ENCODE measurements at regions not wholly inside any gene's neighbourhood (a gene's known extent, or its start where the extent isn't known, plus 50 kb on each side); places are given as distances from the start of the nearest gene placed in this dataset.

DNA sequence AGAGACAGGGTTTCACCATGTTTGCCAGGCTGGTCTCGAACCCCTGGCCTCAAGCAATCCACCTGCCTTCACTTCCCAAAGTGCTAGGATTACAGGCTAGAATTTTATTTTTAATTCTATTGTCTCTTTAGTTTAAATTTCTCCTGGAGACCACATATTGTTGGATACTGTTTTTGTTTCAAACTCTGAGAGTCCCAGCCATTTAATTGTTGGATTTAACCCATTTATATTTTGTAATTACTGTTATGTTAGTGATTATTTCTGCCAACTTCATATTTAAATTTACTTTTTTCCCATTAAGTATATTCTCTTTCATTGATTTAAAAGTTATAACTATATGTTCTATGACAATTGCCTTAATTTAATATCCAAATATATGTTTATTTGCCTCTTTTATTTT, 185.6 kb downstream of the ZNF248 start:
- Histone ChIP-seq H3K4me3 (ENCODE audit: low read length) (no peak overlapping the region), H3K9me2 (replicated peaks; ENCODE audit: insufficient read depth, low read length) (no peaks in the 10 kb centered on the region), H3F3A (ENCODE audit: insufficient read depth, low read length) (no peaks in the 10 kb centered on the region), H3K27ac (ENCODE audit: low read length) (no peak overlapping the region), H2AFZ (ENCODE audit: low read length) (no peak overlapping the region), H3K79me2 (ENCODE audit: low read length) (no peaks in the 10 kb centered on the region), H3K9ac (ENCODE audit: low read length) (no peak overlapping the region), H3K27me3 (replicated peaks; ENCODE audit: insufficient read depth, low read length) (no peaks in the 10 kb centered on the region), H3K4me1 (ENCODE audit: low read length) (no peaks in the 10 kb centered on the region), H4K20me1 (ENCODE audit: insufficient read depth, low read length) (no peaks in the 10 kb centered on the region), H3K36me3 (replicated peaks; ENCODE audit: insufficient read depth, low read length) (no peaks in the 10 kb centered on the region), H3K4me2 (ENCODE audit: low read depth, low read length) (no peak overlapping the region), H3K9me3 (replicated peaks; ENCODE audit: insufficient read depth, low read length) (no peaks in the 10 kb centered on the region)
- TF ChIP-seq, protein P1, sequence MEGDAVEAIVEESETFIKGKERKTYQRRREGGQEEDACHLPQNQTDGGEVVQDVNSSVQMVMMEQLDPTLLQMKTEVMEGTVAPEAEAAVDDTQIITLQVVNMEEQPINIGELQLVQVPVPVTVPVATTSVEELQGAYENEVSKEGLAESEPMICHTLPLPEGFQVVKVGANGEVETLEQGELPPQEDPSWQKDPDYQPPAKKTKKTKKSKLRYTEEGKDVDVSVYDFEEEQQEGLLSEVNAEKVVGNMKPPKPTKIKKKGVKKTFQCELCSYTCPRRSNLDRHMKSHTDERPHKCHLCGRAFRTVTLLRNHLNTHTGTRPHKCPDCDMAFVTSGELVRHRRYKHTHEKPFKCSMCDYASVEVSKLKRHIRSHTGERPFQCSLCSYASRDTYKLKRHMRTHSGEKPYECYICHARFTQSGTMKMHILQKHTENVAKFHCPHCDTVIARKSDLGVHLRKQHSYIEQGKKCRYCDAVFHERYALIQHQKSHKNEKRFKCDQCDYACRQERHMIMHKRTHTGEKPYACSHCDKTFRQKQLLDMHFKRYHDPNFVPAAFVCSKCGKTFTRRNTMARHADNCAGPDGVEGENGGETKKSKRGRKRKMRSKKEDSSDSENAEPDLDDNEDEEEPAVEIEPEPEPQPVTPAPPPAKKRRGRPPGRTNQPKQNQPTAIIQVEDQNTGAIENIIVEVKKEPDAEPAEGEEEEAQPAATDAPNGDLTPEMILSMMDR (IDR thresholded peaks at IDR 0.05; ENCODE audit: low read length), result no peak
- no peak for TF ChIP-seq EZH2phosphoT487 (IDR thresholded peaks at IDR 0.05; ENCODE audit: low read length)
- no peak for TF ChIP-seq EZH2 (optimal IDR thresholded peaks at IDR 0.05; ENCODE audit: low read depth, low read length)
- DNase-seq, result no peak

DNA sequence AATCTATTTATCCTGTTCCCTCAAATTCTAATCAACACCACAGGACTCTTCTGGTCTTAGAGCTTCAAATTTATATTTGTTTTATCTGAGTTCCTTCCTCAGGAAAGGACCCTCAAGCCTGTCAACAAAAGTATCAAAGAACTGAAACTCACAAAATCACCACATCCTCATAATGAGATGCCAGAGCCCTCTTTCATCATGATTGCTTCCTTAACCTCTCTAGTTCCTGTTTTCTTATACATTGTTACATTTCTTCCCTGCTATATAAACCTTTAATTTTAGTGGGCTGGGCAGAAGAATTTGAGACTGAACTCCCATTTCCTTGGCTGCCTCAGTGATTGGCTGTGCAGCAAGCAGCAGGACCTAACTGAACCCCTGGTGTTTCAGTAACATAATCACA, 189.7 kb downstream of the ZNF248 start:
- Histone ChIP-seq H3K4me1 (ENCODE audit: low read length) (no peaks in the 10 kb centered on the region), H3K9me3 (replicated peaks; ENCODE audit: insufficient read depth, low read length) (no peaks in the 10 kb centered on the region), H3K27me3 (replicated peaks; ENCODE audit: insufficient read depth, low read length) (no peaks in the 10 kb centered on the region), H4K20me1 (ENCODE audit: insufficient read depth, low read length) (no peaks in the 10 kb centered on the region), H3K9me2 (replicated peaks; ENCODE audit: insufficient read depth, low read length) (no peaks in the 10 kb centered on the region), H3F3A (ENCODE audit: insufficient read depth, low read length) (no peaks in the 10 kb centered on the region), H3K9ac (ENCODE audit: low read length) (no peak overlapping the region), H2AFZ (ENCODE audit: low read length) (no peak overlapping the region), H3K27ac (ENCODE audit: low read length) (no peak overlapping the region), H3K36me3 (replicated peaks; ENCODE audit: insufficient read depth, low read length) (no peaks in the 10 kb centered on the region), H3K4me3 (ENCODE audit: low read length) (no peak overlapping the region), H3K4me2 (ENCODE audit: low read depth, low read length) (no peak overlapping the region), H3K79me2 (ENCODE audit: low read length) (no peaks in the 10 kb centered on the region)
- DNase-seq, result no peak
- TF ChIP-seq, protein P1 (IDR thresholded peaks at IDR 0.05; ENCODE audit: low read length), result no peak
- TF ChIP-seq EZH2 (optimal IDR thresholded peaks at IDR 0.05; ENCODE audit: low read depth, low read length) (no peak), EZH2phosphoT487 (IDR thresholded peaks at IDR 0.05; ENCODE audit: low read length) (no peak)

DNA sequence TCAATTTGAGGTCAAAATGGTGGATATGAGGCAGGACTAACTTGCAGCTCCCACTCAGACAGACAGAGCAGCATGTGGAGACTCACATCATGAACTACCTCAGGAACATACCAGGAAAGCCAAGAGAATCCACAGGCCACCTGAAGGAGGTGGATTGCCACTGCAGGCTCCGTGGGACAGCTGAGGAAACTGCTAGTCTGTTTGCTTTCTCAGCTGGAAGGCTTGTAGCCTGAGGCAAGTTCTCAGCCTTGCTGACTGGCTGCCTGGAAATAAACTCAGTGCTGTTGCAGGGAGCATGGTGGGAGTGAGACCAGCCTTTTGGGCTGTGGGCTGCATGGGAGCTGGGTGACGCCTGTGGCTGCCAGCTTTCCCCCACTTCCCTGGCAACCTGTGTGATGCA, 202.9 kb downstream of the ZNF248 start:
- Histone ChIP-seq H3K4me3 (ENCODE audit: low read length) (no peak overlapping the region), H3K4me1 (ENCODE audit: low read length) (no peaks in the 10 kb centered on the region), H3K27ac (ENCODE audit: low read length) (no peak overlapping the region), H3K4me2 (ENCODE audit: low read depth, low read length) (no peak overlapping the region), H3K27me3 (replicated peaks; ENCODE audit: insufficient read depth, low read length) (no peaks in the 10 kb centered on the region), H3K79me2 (ENCODE audit: low read length) (no peaks in the 10 kb centered on the region), H3F3A (ENCODE audit: insufficient read depth, low read length) (no peaks in the 10 kb centered on the region), H3K36me3 (replicated peaks; ENCODE audit: insufficient read depth, low read length) (no peaks in the 10 kb centered on the region), H3K9ac (ENCODE audit: low read length) (no peak overlapping the region), H3K9me2 (replicated peaks; ENCODE audit: insufficient read depth, low read length) (no peaks in the 10 kb centered on the region), H3K9me3 (replicated peaks; ENCODE audit: insufficient read depth, low read length) (no peaks in the 10 kb centered on the region), H4K20me1 (ENCODE audit: insufficient read depth, low read length) (no peaks in the 10 kb centered on the region), H2AFZ (ENCODE audit: low read length) (no peak overlapping the region)
- TF ChIP-seq, protein P1 (IDR thresholded peaks at IDR 0.05; ENCODE audit: low read length), result no peak
- TF ChIP-seq EZH2 (optimal IDR thresholded peaks at IDR 0.05; ENCODE audit: low read depth, low read length) (no peak), EZH2phosphoT487 (IDR thresholded peaks at IDR 0.05; ENCODE audit: low read length) (no peak)
- DNase-seq, result no peak

Measured in MM.1S (cell line).